Ovary (tissue), 3 donors: ENCODE measurements at regions not wholly inside any gene's neighbourhood (a gene's known extent, or its start where the extent isn't known, plus 50 kb on each side); places are given as distances from the start of the nearest gene placed in this dataset.

Source experiments
- CTCF ChIP-seq, 3 donors: fragments of 450-650 bp in 2 of 3; fragments of 200-600 bp in 1 of 3; IDR thresholded peaks; one replicate each; pipeline versions ENCODE4 v1.5.1 to v1.8.0; 2016 to 2022; ENCODE audit warnings: antibody characterized with exemption in 3 of 3, mild to moderate bottlenecking in 1 of 3
- EP300 ChIP-seq: sonication (generic); formaldehyde crosslinking; IDR thresholded peaks from one replicate; pipeline ENCODE4 v1.6.1; 2017; ENCODE audit warnings: antibody characterized with exemption
- POLR2A ChIP-seq: fragments of 450-650 bp; IDR thresholded peaks from one replicate; pipeline ENCODE4 v1.6.1; 2017; ENCODE audit warnings: antibody characterized with exemption, mild to moderate bottlenecking, moderate library complexity
- donor health status: DM: no; HTN: no; CAD: no.

DNA sequence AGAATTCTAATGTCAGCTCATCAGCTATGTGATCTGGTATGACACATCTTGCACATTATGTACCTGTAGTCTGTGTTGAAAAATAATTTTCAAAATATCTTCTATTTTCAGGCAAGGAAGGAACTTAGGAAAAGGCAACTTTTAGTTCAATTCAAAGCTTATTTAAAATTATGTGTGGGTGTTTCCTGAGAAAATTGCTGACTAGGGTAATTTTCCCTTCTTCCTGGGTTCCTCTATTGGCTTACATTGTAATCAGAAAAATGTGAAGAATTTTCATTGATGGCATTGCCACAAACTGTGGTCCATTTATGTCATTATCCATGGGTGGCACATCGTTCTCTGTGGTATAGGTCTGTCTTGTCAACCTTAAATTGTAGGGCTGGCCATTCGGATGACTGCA, 328.7 kb upstream of the SGCD start:
- TF ChIP-seq EP300 (no peak), POLR2A (no peak), CTCF (IDR thresholded peaks at IDR 0.05) (no peak)
